Adrenal gland (tissue), 9 donors: ENCODE measurements at regions not wholly inside any gene's neighbourhood (a gene's known extent, or its start where the extent isn't known, plus 50 kb on each side); places are given as distances from the start of the nearest gene placed in this dataset.

Source experiments
- DNase-seq, 7 donors: peaks; one replicate each; pipeline ENCODE4 v3.0.0-alpha.2; 2019 to 2020
- H3K27ac ChIP-seq, 5 donors: fragments of 200-600 bp; sonication (generic) in 4 of 5; 1 replicate in 3 of 5; 2 replicates in 2 of 5; pipeline versions ENCODE4 v1.5.1 to v1.8.0; 2016 to 2020; ENCODE audit warnings: mild to moderate bottlenecking in 1 of 5
- H3K27me3 ChIP-seq: fragments of 200-600 bp; 2 replicates; pipeline ENCODE4 v1.8.0; 2021
- H3K36me3 ChIP-seq, 2 donors: fragments of 200-600 bp; replicated peaks in 1 of 2; 1 replicate in 1 of 2; 2 replicates in 1 of 2; pipeline versions ENCODE4 v1.5.1 to v1.8.0; 2018 to 2022
- H3K4me1 ChIP-seq, 2 donors: fragments of 200-600 bp; replicated peaks in 1 of 2; 1 replicate in 1 of 2; 2 replicates in 1 of 2; pipeline versions ENCODE4 v1.5.1 to v1.8.0; 2018 to 2021
- H3K4me3 ChIP-seq, 4 donors: fragments of 200-600 bp; sonication (generic) in 3 of 4; one replicate each; pipeline ENCODE4 v1.5.1; 2016 to 2018
- H3K9me3 ChIP-seq, 3 donors: fragments of 200-600 bp; sonication (generic) in 1 of 3; replicated peaks in 1 of 3; 1 replicate in 2 of 3; 2 replicates in 1 of 3; pipeline versions ENCODE4 v1.5.1 to v1.8.0; 2016 to 2021
- CTCF ChIP-seq, 6 experiments: fragments of 450-650 bp in 4 of 6; fragments of 200-600 bp in 2 of 6; sonication (generic) in 1 of 6; IDR thresholded peaks; 1 replicate in 5 of 6; 2 replicates in 1 of 6; pipeline versions ENCODE4 v1.5.1 to v1.8.0; 2016 to 2021; ENCODE audit warnings: antibody characterized with exemption in 6 of 6, mild to moderate bottlenecking in 2 of 6, moderate library complexity in 1 of 6
- POLR2A ChIP-seq, 2 donors: fragments of 450-650 bp; IDR thresholded peaks; one replicate each; pipeline ENCODE4 v1.6.1; 2017; ENCODE audit warnings: antibody characterized with exemption in 2 of 2, mild to moderate bottlenecking in 2 of 2, moderate library complexity in 1 of 2
- WGBS, 4 donors: extraction: QIAGEN DNeasy Blood & Tissue Kit in 2 of 4; methylation state at CpG; one replicate each; pipeline versions ENCODE4 v1.1.5 to v1.1.7; 2013 to 2017; 5-methylcytosine and 5-hydroxymethylcytosine counted together
- intact Hi-C, 2 donors: fragments of 100-400 bp; cut with DNase I; formaldehyde crosslinking; loops; one replicate each; pipeline versions ENCODE4 v1.14.1 to v1.15.0; 2022 to 2023
- donor health status: healthy with polysubstance abuse.
- donor health status: Bipolar disorder and iron deficiency.
- donor health status: DM: yes; HTN: yes; CAD: no.
- donor health status: DM: no; HTN: no; CAD: no.
- donor health status: DM: no; HTN: no; CAD: no.

GRCh38 chr6:40287296-40287850 is 299.8 kb downstream of the LRFN2 start:
- Histone ChIP-seq H3K27ac (no peak overlapping the region), H3K4me3 (no peak overlapping the region), H3K36me3 (no peaks in the 10 kb centered on the region), H3K4me1 (no peaks in the 10 kb centered on the region), H3K27me3 (peaks cover 5% of the 10 kb centered on the region), H3K9me3 (no peaks in the 10 kb centered on the region)
- DNase-seq = no peak
- TF ChIP-seq POLR2A (IDR thresholded peaks at IDR 0.05) (no peak), CTCF (IDR thresholded peaks at IDR 0.05) (no peak)
- WGBS, 4 donors = 60 to 70% (median 65%) methylated on average over 5 of the region's 5 CpGs
- intact Hi-C loops = no loop called here

- 46 to 55% (median 51%) methylated on average over 3 of the region's 3 CpGs for WGBS, 4 donors
- H3K27ac ChIP-seq = no peak overlapping the region
- no peaks in the 10 kb centered on the region for H3K4me1 ChIP-seq
- peaks cover 5% of the 10 kb centered on the region for H3K27me3 ChIP-seq
- H3K4me3 ChIP-seq = no peak overlapping the region
- DNase-seq = no peak
- intact Hi-C loops = no loop called here
- no peaks in the 10 kb centered on the region for H3K36me3 ChIP-seq
- TF ChIP-seq POLR2A (IDR thresholded peaks at IDR 0.05) = no peak
- no peak for TF ChIP-seq CTCF (IDR thresholded peaks at IDR 0.05)
- H3K9me3 ChIP-seq = no peaks in the 10 kb centered on the region
Measured at GRCh38 chr6:40286721-40287120, 300.4 kb downstream of the LRFN2 start.

GRCh38 chr6:40285996-40286395 is 301.2 kb downstream of the LRFN2 start:
- TF ChIP-seq CTCF (IDR thresholded peaks at IDR 0.05) (no peak), POLR2A (IDR thresholded peaks at IDR 0.05) (no peak)
- Histone ChIP-seq H3K36me3 (no peaks in the 10 kb centered on the region), H3K27ac (no peak overlapping the region), H3K27me3 (peaks cover 5% of the 10 kb centered on the region), H3K4me3 (no peak overlapping the region), H3K9me3 (no peaks in the 10 kb centered on the region), H3K4me1 (no peaks in the 10 kb centered on the region)
- intact Hi-C loops = no loop called here
- DNase-seq = no peak
- 17 to 20% (median 19%) methylated on average over 10 of the region's 10 CpGs for WGBS, 4 donors

- Histone ChIP-seq H3K27me3 (peaks cover 5% of the 10 kb centered on the region), H3K4me3 (no peak overlapping the region), H3K36me3 (no peaks in the 10 kb centered on the region), H3K4me1 (no peaks in the 10 kb centered on the region), H3K9me3 (no peaks in the 10 kb centered on the region), H3K27ac (no peak overlapping the region)
- 51 to 53% (median 52%) methylated on average over 3 of the region's 3 CpGs for WGBS, 4 donors
- TF ChIP-seq CTCF (IDR thresholded peaks at IDR 0.05) = no peak
- TF ChIP-seq POLR2A (IDR thresholded peaks at IDR 0.05) = no peak
- DNase-seq = no peak
- intact Hi-C loops = no loop called here
Measured at GRCh38 chr6:40285535-40285934, 301.6 kb downstream of the LRFN2 start.
